ENCODE measurements at regions not wholly inside any gene's neighbourhood (a gene's known extent, or its start where the extent isn't known, plus 50 kb on each side); places are given as distances from the start of the nearest gene placed in this dataset.

GRCh38 chr1:88454781-88455180 lies 229.3 kb upstream of the PKN2 start:
- no peaks in the 10 kb centered on the region for H3K4me1 ChIP-seq
- intact Hi-C loops (cut with DNase I; ENCODE audit: low total_unique reads): no loop called here
- no peaks in the 10 kb centered on the region for H3K9me3 ChIP-seq
- 75 to 79% methylated on average over 4 of the region's 4 CpGs for WGBS, 2 donors
- H3K27me3 ChIP-seq: no peaks in the 10 kb centered on the region
- TF ChIP-seq CTCF (IDR thresholded peaks at IDR 0.05) (no peak), POLR2A (IDR thresholded peaks at IDR 0.05) (no peak)
- H3K36me3 ChIP-seq (ENCODE audit: low read depth, missing control alignments): no peaks in the 10 kb centered on the region
- H3K27ac ChIP-seq: no peak overlapping the region
- no peak overlapping the region for H3K4me3 ChIP-seq
- no peak for DNase-seq

GRCh38 chr1:88455621-88456256 lies 228.3 kb upstream of the PKN2 start:
- TF ChIP-seq POLR2A (IDR thresholded peaks at IDR 0.05) (no peak), CTCF (IDR thresholded peaks at IDR 0.05) (no peak)
- no peaks in the 10 kb centered on the region for H3K36me3 ChIP-seq (ENCODE audit: low read depth, missing control alignments)
- WGBS, 2 donors: 65% methylated on average over 9 of the region's 9 CpGs
- no peak for DNase-seq
- intact Hi-C loops (cut with DNase I; ENCODE audit: low total_unique reads): no loop called here
- H3K9me3 ChIP-seq: no peaks in the 10 kb centered on the region
- H3K27me3 ChIP-seq: no peaks in the 10 kb centered on the region
- H3K27ac ChIP-seq: no peak overlapping the region
- H3K4me1 ChIP-seq: no peaks in the 10 kb centered on the region
- H3K4me3 ChIP-seq: no peak overlapping the region

DNA sequence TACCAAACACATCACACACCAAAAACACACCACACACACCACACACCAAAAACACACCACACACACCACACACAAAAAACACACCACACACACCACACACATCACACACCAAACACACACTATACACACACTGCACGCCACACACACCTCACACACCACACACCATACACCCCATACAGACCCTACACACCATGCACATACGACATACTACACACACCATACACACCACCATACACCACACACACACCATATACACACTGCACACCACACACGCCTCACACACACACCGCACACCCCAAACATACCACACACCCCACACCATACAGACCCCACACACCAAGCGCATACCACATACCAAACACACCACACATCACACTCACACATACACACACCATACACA lies 226.9 kb upstream of the PKN2 start:
- H3K36me3 ChIP-seq (ENCODE audit: low read depth, missing control alignments): no peaks in the 10 kb centered on the region
- 95 to 97% methylated on average over 5 of the region's 5 CpGs for WGBS, 2 donors
- no peak for DNase-seq

DNA sequence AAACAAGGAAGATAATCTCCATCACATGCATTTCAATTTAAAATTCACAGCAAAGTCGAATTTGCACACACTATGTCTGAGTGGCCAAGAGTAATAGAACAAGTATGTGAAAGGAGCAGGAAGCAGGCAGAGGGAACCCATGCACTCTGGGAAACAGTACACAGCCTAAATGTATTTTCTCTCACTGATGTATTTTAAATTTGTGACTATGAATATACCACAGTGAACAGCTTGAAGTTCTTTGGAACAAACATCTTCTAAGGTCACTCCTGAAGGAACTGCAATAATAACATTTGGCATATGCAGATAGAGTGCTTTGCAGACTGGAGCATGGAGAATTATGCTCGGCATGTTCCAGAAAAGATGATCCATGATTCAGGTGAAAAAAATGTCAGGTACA lies 223.1 kb upstream of the PKN2 start:
- WGBS, 2 donors: 53 to 55% methylated on average over 2 of the region's 2 CpGs
- H3K9me3 ChIP-seq: no peaks in the 10 kb centered on the region
- H3K4me3 ChIP-seq: no peak overlapping the region
- no peaks in the 10 kb centered on the region for H3K4me1 ChIP-seq
- no peaks in the 10 kb centered on the region for H3K36me3 ChIP-seq (ENCODE audit: low read depth, missing control alignments)
- intact Hi-C loops (cut with DNase I; ENCODE audit: low total_unique reads): no loop called here
- no peaks in the 10 kb centered on the region for H3K27me3 ChIP-seq
- TF ChIP-seq CTCF (IDR thresholded peaks at IDR 0.05) (no peak), POLR2A (IDR thresholded peaks at IDR 0.05) (no peak)
- no peak for DNase-seq
- no peak overlapping the region for H3K27ac ChIP-seq

More for the DNA sequence above, 226.9 kb upstream of the PKN2 start:
- TF ChIP-seq CTCF (IDR thresholded peaks at IDR 0.05) (no peak), POLR2A (IDR thresholded peaks at IDR 0.05) (no peak)
- Histone ChIP-seq H3K9me3 (no peaks in the 10 kb centered on the region), H3K4me1 (no peaks in the 10 kb centered on the region), H3K27ac (no peak overlapping the region), H3K4me3 (no peak overlapping the region), H3K27me3 (no peaks in the 10 kb centered on the region)
- intact Hi-C loops (cut with DNase I; ENCODE audit: low total_unique reads): no loop called here

GRCh38 chr1:88462096-88462487 lies 222.0 kb upstream of the PKN2 start:
- Histone ChIP-seq H3K36me3 (ENCODE audit: low read depth, missing control alignments) (no peaks in the 10 kb centered on the region), H3K4me1 (no peaks in the 10 kb centered on the region), H3K27me3 (no peaks in the 10 kb centered on the region), H3K9me3 (no peaks in the 10 kb centered on the region), H3K4me3 (peak overlapping the region; percentile 52 to 62), H3K27ac (peak overlapping the region in 1 of 2 donors; percentile 91)
- intact Hi-C loops (cut with DNase I; ENCODE audit: low total_unique reads): no loop called here
- TF ChIP-seq POLR2A (IDR thresholded peaks at IDR 0.05) (no peak), CTCF (IDR thresholded peaks at IDR 0.05) (no peak)
- DNase-seq: no peak
- WGBS, 2 donors: 15 to 16% methylated on average over 6 of the region's 6 CpGs

Measured in testis (tissue), 2 donors.